HT-29 (cell line): ENCODE measurements at regions not wholly inside any gene's neighbourhood (a gene's known extent, or its start where the extent isn't known, plus 50 kb on each side); places are given as distances from the start of the nearest gene placed in this dataset.

Source experiments
- DNase-seq: peaks from one replicate; pipeline ENCODE4 v3.0.0-alpha.2; 2015; ENCODE audit warnings: low spot score

DNA sequence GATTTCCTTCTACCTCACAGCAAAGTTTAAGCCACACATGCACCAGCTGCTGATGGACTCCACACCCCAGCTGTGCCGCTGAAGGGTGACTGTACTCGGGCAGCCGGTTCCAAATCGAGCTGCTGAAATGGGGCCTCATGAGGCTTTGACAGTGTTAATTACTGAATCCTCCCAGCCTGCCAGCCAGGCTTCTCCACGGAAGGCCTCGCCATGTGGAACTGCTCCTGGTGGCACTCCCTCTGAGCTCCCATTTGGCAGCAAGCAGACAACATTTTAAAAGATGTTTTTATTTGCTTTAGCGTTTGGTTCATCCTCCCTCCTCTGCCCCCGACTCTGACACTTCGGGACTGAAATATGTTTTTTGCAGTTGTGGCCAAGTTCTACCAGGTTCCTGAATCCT is 479.4 kb upstream of the MPDZ start:
- DNase-seq: no peak

DNA sequence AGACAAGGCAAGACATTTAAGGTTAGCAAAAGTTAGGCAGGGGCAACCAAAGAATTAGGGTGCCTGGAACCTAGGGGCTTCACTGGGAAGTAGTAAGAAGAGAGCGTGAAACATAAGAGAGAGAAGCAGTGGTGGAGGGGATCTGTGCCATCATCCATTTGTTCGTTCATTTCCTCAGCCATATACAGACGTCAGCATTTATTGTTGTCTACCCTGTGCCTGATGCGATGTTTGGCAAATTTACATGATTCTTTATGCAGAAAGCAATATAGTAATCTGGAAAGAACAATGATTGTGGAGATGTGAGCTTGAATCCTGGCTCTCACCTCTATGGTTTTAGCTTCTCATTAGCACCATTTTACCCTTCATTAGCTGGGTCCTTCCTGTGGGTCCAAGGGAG is 477.5 kb upstream of the MPDZ start:
- DNase-seq: no peak

DNA sequence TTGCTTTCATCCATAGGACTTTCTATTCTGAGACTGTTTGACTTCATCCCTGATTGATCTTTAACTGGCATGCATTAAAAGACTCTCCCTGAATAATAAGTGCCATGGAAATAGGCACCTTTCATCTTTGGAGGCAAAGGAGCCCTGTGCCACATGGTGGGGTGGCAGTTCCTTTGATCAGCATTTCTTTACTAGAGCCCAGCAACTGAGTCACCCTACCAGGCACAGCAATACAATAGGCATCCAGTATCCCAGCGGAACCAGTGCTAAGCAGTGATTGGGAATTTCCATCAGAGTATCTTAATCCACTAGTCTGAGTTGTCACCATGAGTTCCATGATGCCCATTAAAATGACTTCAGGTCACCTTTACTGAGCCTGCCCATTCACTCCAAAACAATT is 476.1 kb upstream of the MPDZ start:
- no peak for DNase-seq

DNA sequence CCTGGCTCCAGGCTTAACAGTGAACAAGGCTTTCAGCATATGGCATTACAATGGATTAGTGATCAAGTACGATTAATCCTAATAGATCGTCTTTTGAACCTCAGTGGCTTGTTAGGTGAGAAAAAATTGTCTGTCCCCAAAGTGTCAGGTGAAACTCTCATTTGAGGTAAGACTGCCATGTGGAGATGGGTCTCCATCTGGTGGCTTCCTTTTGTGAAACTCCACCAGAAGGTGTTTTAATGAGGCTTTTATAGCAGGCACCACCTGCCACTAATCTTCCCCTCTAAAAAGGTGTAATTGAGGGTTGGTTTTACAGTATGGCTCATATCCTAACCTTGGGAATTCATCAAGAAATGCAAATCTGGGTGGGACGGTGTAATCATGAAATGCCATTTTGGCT is 471.1 kb upstream of the MPDZ start:
- no peak for DNase-seq

DNA sequence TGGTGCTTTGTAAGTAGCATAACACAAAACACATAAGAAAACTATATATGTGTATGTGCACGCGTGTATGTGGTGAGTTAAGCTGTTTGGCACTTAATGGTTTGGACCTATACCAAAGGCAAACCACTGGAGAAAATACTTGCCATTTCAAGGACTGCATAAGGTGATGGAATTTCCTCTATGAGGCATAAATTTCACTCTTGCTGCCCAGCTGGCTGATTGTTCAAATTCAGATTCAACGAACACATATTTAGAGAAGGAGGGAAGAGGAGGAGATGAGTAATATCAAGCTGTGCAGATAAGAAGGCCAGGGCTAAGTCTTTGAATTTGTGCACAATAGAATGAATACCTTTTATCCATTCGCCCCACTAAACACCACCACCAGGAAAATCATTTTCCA is 470.6 kb upstream of the MPDZ start:
- DNase-seq: no peak

DNA sequence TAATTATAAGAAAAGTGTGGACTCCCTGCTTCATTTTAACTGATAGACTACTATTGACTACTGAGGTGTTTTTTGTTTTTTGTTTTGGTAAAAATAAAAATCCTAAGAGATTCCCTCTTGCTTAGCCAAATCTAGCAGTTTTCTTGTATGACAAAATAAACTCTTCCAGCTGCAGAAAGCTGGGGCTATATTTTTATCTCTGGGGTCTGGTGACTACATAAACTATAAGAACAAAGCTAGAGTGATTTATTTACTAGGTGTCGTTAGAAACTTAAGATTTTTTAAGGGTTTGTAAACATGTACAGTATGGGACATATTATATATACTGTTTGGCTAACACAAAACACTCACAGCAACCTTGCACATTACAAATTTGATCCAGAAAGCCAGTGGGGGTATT is 467.4 kb upstream of the MPDZ start:
- no peak for DNase-seq

DNA sequence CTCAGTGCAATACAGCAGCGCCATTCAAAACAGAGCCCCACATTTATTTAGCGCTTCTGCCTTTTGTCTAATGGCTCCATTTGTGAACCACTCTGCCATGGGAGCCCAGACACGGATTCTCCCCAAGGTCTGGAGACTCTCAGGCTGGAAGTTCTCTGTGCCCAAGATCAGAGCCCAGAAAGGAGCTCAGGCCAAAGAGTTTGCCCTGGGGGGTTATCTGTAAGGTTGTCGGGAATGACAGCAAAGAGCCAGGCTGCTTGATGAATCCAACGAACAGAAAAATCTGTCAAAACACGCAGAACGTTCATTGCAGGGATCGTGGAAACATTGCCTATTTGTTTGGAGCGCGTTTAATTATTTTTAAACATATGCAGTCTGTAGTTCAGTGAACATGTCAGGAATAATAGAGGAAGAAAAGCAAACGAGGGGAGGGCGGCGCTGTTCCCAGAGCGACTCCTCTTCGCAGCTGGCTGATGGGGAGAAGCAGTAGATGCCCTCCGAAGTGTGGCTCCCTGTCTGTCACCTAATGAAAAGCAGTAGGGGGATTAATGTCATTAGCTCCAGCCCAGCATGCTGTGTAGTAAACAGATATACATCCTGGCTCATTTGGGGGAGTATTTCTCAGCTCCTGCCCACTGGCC is 464.9 kb upstream of the MPDZ start:
- DNase-seq: no peak

DNA sequence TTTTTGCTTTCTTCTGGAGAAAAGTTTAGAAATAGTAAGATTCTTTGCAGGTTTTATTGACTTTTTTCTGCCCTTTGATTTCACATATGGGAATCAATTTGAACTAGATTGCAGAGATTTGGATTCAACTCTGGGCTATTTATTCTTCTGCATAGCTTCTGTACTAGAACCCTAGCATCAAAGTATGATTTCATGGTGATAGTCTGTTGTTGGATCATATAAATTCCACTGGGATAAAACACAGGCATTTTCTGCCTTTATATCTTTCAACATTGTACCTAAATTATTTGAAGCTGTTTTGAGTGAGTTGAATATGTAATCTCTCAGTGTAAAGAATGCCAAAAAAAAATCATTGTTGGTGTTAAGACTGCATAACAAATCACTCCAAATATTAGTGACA is 458.4 kb upstream of the MPDZ start:
- DNase-seq: no peak

DNA sequence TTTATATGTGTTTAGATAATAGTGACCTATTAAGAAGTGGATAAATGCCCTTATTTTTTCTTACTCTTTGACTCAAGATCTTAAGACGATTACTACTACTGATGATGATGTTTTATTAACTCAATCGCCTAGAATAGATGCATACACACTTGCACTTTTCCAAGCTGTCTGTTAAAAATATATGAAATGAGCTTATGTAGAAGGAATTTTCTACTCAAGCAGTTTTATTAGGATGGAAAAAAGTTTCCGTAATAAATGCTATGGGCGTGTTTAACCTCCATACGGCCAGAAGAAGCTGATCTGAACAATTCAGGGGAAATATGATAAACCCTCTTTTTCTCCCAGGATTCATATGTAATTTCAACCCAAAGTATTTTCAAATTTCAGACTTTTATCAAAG is 455.7 kb upstream of the MPDZ start:
- DNase-seq: no peak

DNA sequence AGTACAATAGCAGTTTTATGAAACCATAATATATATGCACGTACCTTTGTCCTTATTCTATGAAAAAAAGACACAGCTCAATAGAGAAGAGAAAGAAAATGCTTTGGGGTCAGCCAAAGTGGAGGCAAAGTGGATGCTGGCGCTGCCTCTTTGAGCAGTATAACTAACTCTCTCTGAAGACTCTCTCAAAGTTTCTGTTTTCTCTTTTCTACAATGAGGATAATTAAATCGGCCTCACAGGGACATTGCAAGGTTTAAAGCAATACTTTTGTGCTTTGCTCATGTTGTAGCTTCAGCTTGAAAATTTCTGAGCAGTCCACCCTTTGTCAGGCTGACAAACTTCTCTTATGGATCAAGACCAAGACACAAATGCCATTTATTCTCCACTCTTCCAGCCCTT is 455.1 kb upstream of the MPDZ start:
- no peak for DNase-seq

DNA sequence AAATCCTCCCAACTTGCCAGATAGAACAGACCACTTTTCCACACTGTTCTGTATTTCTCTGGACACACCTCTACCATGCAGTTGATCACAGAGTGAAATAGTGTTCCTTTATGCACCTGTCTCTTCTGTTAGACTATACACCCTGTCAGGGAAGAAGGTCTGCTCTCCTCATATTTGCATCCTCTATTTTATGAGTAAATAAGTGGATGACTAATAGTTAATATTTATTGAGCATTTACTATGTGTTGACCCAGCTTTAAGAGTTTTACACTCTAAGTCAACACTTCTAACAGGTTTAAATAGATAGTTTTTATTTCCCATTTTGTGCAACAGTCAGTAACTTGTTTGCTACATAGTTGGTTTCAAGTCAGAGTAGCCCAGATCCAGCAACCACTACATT is 452.8 kb upstream of the MPDZ start:
- DNase-seq: no peak

DNA sequence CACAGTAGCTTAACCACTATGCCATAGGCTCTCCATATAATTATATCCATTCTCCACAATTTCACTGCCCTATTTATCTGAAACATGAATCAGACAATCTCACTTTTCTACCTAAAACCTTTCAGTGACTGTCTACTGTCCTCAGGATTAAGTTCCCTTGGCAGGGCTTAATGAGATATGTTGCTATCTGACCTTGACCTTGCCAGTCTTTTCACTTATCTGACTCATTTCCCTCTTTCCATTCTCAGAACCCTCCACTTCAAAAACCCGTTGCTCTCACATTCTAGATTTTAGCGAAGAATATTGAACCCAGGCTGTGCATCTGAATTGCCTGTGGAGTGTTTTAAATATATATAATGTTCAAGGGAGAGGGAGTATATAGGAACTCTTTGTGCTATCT is 452.1 kb upstream of the MPDZ start:
- no peak for DNase-seq

DNA sequence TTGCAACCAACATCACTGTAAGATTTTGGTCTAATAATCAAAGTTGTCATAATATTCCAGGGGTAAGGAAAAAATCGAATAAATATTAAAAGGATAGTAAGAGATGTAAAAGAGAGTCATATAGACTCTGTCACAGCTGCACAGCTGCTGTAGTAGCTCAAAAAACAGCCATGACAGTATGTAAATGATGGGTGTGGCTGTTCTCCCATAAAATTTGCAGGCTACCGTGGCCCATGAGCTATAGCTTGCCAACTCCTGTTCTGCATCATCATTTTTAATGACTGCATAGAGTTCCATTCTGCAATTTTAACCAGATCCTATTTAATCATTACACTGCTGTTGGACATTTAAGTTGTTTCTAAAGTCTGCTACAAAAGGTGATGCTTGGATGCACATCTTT is 450.5 kb upstream of the MPDZ start:
- DNase-seq: no peak

DNA sequence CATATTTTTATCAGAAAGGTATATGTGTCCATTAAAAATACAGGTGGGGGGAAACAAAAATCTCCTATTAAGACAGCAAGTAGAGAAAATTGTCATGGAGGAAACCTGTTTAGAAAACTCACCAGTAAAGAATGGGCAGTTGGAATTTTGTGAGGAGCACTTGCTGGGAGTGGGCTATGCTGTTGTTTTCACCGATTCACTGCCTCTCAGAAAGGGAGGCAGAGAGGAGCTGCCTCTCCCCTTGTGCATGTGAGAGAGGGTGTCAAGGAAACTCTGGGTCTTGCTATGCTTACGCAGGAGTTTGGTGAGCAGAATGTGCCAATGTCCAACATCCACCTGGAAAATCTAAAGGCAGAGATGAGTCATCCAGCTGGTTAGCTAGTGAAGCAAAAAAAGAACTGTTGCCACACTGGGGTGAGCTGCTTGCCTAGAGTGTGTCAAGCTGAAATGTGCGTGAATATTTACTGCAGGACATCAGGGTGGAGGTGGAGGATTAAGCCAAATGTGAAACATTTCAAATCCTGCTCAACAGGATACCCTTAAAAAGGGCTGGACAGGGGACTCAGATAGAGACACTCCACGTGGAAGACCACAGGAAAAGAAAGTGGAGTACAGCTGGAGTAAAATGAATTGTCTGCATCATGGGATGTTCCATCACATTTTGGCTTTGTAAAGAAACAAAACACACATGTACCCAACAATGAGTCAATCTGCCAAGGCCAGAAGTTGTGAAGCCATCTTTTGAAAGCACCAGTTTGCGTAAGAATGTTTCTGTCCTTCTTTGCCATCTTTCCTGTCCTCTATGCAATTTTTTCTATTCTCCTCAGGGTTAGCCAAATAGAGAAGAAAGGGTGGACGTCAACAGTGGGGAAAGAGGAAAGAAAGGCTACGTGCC is 449.7 kb upstream of the MPDZ start:
- DNase-seq: no peak

DNA sequence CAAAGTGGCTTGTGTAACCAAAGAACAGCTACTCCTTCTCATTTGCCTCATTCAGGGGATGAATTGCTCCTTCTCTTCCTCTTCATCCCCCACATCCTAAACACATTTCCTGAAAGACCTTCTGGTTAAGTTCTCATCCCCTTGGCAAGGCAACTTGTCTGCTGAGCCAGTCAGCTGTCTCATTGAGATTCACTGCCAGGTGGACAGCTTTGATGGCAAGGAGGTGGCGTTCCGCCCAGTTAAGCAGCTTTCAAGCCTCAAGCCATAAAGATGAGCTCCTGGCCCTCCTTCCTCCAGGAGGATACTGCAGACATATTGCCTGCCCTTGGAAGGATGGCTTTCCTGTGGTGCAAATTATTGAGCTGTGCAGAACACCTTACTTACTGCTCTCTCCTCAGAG is 448.6 kb upstream of the MPDZ start:
- no peak for DNase-seq

DNA sequence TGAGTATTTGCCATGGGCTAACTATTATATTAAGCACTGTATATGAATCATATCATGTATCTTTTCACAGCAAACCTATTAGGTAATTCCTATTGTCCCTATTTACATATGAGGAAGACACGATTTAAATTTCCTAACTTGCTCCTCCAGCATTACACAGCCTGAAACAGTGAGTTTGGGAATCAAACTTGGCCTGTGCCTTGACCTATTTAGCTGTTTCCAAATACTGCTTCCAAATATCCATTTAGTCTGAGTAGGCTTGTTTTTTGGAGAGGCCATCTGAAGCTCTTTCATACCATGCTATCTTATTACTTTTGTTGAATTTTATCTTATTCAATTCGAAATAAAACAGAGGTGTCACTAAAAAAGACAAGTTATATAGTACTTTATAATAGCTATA is 447.3 kb upstream of the MPDZ start:
- no peak for DNase-seq

DNA sequence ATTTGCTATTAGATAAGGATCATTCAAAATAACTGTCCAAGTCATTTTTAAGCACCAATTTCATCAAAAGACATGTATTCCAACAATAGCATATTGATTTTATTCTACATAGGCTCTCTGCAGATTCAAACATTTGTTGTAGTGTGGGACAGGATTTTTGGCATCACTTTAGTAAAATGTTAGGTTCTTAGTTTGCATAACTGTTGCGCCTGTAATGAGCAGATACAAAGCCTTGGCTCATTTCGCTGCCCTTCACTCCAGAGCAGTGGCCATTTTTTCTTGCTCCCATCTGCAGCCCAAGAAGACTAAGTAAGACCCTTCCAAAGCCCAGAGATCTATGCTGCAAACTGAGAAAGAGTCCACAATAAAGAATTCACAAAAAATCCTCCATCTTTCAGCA is 446.0 kb upstream of the MPDZ start:
- DNase-seq: no peak

DNA sequence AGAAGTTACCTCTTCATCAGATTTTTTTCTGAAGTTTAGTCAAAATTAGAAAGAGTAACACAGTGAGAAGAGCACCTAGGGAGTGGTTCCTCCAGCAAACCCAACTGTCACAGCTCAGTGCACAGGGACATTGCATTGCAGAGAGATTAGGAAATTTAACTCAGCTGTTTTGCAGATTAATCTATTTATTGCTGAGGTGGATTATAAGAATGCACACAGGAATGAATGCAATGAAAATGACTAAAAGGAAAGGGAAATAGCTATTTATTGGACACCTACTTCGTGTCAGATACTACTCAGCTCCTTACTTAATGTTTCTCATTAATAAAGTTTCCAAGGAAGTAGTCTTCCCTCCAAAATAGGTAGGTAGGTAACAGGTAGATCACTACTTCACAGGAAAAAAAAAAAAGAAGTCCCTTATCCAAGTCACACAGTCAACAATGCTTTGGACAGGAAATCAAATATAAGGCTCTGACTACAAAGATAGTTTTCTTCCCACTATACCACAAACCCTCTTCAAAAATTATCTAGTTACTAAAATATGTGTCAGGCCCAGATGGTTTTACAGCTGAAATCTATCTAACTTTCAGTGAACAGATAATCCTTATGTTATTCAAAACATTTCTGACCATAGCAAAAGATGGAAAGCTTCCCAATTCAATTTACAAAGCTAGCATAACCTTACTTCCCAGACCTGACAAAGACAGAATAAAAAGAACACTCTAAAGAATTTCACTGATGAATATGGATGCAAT is 442.2 kb upstream of the MPDZ start:
- no peak for DNase-seq

DNA sequence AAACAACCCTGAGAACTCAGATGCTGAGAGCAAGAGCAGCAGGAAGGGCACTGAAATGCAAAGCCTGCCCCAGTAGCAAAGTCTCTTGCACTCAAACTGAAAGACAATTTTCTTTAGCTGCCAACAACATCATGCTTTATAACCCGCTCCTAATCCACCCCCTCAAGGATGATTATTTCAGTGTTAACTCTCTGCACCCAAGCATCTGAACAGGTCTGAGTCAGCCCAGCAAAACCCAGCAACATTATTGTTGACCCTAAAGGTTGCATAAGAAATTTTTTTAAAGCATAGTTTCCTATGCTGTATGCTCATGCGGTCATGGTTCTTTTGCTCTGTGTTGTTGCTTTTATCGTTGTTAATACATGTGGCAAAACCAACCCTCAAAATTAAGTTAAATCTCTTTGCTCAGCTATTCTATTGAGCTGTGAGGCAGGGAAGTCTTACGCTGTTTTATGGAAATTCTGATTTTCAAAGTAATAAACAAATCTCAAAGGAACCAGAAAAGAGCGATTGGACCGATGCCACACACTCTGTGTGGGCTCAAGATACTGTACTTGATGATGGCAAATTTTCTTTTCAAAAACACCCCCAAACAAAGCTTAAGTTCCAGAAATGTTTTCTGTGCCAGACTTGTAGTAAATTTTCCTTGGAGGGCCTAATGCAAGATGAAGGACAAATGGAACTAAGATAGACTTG is 440.6 kb upstream of the MPDZ start:
- DNase-seq: no peak

DNA sequence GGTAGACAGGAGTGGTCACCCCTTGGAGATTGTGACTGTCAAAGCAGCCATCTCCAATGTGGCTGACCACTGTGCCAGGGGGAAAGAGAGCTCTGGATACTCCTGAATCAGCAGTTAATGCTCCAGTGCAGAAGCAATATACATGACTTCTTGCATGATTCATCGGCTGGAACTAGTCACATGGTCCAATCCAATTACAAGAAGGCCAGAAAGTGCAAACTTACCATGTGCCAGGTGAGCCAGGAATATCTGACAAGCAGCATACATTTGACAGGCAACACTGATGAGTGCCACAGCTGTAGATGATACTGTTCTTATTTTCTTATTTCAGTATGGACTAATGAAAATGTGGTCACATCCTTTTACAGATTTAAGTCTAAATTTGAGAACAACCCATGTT is 440.0 kb upstream of the MPDZ start:
- no peak for DNase-seq

DNA sequence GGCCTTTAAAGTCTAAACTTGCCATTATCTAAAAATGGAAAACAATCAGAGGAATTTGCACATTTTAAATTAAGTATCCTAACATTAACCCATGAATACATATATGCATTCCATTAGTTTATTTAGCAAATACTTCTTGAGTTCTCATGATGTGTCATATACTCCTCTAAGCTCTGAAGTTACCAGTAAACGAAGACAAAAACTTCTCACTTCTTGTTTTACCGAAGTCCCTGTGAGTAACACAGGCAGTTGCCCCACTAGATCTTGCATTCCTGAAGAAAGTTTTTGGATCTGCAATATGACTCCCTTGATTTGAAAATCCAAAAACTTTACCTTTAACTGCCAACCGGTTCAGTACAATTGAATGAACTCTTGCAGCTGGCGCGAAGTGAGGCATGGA is 439.0 kb upstream of the MPDZ start:
- DNase-seq: no peak

DNA sequence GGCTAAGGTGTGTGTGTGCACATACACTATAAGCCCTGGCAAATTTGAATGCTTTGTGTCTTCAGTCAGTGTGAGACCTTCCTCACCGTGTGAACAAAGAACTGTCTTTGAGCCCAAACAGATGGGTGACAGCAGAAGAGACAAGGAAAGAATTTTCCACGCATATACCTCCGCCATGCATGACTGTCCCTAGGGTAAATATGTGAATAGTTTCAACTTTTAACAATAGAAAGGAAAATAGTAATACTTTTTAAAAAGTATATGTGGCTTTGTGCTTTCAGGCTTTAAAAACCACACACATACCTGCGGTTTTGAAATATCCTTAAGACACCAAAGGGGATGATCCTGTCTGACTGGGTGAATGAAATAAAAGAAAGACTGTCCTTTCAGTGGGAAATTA is 438.6 kb upstream of the MPDZ start:
- no peak for DNase-seq
